ENCODE measurements at regions not wholly inside any gene's neighbourhood (a gene's known extent, or its start where the extent isn't known, plus 50 kb on each side); places are given as distances from the start of the nearest gene placed in this dataset.

DNA sequence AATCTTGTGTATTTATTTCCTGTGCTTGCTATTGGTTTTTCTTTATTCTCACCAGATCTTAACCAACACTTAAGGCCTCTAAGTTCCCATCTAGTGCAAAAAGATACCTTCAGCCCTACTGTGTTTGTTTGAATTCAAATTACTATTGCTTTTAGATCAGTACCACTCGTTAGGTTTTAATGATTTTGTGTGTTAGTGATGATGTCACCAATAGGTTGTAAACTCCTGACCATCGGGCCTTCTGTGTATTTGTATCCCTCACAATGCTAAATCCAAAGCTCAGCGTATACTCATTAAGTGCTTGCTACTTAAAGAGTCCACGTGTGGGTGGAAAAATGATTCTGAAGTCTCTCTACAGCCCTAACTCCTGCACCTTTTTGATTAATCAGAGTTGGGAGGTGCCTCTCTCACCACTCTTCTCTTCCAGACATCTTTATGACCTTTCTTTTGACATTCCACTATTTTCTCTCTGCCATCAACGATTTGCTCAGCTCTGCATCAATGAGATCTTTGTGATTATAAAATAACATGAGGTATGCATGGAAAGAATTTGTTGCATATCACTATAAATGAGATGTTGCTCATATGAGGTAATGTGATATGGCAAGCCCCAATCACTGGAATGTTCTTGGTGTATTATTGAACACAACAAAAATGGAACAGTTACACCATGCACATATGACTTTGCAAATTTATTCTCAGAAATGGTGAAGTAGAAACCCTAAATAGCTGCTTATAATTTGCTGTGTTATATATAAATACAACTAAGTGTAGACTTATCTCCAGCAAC, 55.1 kb upstream of the LAMA2 start:
- H3K4me3 ChIP-seq (replicated peaks; ENCODE audit: low read depth, low read length), result no peak overlapping the region
- no peaks in the 10 kb centered on the region for H3K27me3 ChIP-seq (replicated peaks; ENCODE audit: control insufficient read depth, insufficient read depth, low read length)
- no peaks in the 10 kb centered on the region for H3K36me3 ChIP-seq (ENCODE audit: control insufficient read depth, insufficient read depth, low read length)
- no peak for DNase-seq (ENCODE audit: extremely low read depth, insufficient read length)
- TF ChIP-seq, protein P1, sequence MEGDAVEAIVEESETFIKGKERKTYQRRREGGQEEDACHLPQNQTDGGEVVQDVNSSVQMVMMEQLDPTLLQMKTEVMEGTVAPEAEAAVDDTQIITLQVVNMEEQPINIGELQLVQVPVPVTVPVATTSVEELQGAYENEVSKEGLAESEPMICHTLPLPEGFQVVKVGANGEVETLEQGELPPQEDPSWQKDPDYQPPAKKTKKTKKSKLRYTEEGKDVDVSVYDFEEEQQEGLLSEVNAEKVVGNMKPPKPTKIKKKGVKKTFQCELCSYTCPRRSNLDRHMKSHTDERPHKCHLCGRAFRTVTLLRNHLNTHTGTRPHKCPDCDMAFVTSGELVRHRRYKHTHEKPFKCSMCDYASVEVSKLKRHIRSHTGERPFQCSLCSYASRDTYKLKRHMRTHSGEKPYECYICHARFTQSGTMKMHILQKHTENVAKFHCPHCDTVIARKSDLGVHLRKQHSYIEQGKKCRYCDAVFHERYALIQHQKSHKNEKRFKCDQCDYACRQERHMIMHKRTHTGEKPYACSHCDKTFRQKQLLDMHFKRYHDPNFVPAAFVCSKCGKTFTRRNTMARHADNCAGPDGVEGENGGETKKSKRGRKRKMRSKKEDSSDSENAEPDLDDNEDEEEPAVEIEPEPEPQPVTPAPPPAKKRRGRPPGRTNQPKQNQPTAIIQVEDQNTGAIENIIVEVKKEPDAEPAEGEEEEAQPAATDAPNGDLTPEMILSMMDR (IDR thresholded peaks at IDR 0.05; ENCODE audit: insufficient read depth, low read length, poor library complexity, severe bottlenecking), result no peak

DNA sequence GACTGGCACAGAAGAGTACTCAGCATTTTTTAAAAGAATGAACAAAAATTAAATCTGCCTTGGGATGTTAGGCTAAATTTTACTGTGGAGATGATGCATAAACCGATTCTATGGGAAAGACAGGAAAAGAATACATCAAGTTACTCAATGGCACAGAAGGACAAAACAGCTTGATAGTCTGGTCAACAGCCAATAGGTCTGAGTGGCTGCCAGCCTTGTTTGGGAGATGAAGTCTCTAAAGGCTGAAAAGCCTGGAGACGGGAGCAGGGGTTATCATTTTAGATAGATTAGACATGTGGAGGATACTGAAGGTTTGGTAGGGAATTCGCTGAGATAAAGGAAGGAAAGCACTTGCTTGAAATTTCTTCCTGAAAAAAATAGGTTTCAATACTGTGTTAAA, 56.3 kb upstream of the LAMA2 start:
- Histone ChIP-seq H3K36me3 (ENCODE audit: control insufficient read depth, insufficient read depth, low read length) (no peaks in the 10 kb centered on the region), H3K4me3 (replicated peaks; ENCODE audit: low read depth, low read length) (no peak overlapping the region), H3K27me3 (replicated peaks; ENCODE audit: control insufficient read depth, insufficient read depth, low read length) (no peaks in the 10 kb centered on the region)
- DNase-seq (ENCODE audit: extremely low read depth, insufficient read length), result no peak
- TF ChIP-seq, protein P1 (IDR thresholded peaks at IDR 0.05; ENCODE audit: insufficient read depth, low read length, poor library complexity, severe bottlenecking), result no peak

DNA sequence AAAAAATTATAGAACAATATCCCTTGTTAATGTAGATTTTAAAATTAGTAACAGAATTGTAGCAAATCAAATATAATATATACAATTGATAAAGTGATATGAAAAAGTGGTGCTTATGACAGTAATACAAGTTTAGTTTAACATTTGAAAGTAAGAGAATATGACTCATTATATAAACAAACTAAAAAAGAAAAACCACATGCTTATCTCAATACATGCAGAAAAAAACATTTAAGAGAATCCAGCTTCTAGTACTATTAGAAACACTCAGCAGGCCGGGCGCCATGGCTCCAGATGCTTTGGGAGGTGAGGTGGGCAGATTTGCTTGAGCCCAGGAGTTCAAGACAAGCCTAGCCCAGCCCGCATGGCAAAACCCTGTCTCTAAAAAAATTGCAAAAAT, 60.7 kb upstream of the LAMA2 start:
- TF ChIP-seq, protein P1 (IDR thresholded peaks at IDR 0.05; ENCODE audit: insufficient read depth, low read length, poor library complexity, severe bottlenecking), result no peak
- Histone ChIP-seq H3K27me3 (replicated peaks; ENCODE audit: control insufficient read depth, insufficient read depth, low read length) (no peaks in the 10 kb centered on the region), H3K4me3 (replicated peaks; ENCODE audit: low read depth, low read length) (no peak overlapping the region), H3K36me3 (ENCODE audit: control insufficient read depth, insufficient read depth, low read length) (no peaks in the 10 kb centered on the region)
- no peak for DNase-seq (ENCODE audit: extremely low read depth, insufficient read length)

DNA sequence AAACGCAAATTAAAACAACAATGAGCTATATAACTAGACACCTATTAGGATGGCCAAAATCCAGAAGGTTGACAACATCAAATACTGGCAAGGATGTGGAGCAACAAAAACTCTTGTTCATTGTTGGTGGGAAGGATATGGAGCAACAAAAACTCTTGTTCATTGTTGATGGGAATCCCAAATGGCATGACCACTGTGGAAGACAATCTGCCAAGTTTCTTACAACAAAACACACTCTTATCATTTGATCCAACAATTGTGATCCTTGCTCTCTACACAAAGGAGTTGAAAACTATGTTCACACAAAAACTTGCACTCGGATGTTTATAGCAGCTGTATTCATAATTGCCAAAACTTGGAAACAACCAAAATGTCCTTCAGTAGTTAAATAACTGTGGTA, 61.8 kb upstream of the LAMA2 start:
- H3K27me3 ChIP-seq (replicated peaks; ENCODE audit: control insufficient read depth, insufficient read depth, low read length), result no peaks in the 10 kb centered on the region
- TF ChIP-seq, protein P1 (IDR thresholded peaks at IDR 0.05; ENCODE audit: insufficient read depth, low read length, poor library complexity, severe bottlenecking), result no peak
- no peak for DNase-seq (ENCODE audit: extremely low read depth, insufficient read length)

DNA sequence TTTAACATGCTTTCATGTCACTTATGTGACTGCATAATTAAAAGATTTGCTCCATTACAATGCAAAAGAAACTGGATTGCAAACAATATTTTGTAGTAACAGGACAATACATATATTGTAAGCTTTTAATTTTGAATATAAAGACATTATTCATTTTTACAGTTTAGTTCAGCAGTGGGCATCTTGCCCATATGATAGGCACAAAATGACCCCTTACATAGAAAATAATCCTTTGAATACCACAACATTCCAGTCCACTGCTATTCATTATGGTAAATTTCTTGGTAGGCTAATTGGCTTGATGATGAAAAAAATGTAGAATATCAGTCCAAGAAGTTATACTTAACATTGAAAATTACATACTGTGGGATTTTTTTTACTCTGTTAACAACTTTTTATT, 74.1 kb upstream of the LAMA2 start:
- no peak for DNase-seq (ENCODE audit: extremely low read depth, insufficient read length)
- TF ChIP-seq, protein P1 (IDR thresholded peaks at IDR 0.05; ENCODE audit: insufficient read depth, low read length, poor library complexity, severe bottlenecking), result no peak
- Histone ChIP-seq H3K27me3 (replicated peaks; ENCODE audit: control insufficient read depth, insufficient read depth, low read length) (no peaks in the 10 kb centered on the region), H3K4me3 (replicated peaks; ENCODE audit: low read depth, low read length) (no peak overlapping the region), H3K36me3 (ENCODE audit: control insufficient read depth, insufficient read depth, low read length) (no peaks in the 10 kb centered on the region)

More for the DNA sequence above, 61.8 kb upstream of the LAMA2 start:
- no peaks in the 10 kb centered on the region for H3K36me3 ChIP-seq (ENCODE audit: control insufficient read depth, insufficient read depth, low read length)
- no peak overlapping the region for H3K4me3 ChIP-seq (replicated peaks; ENCODE audit: low read depth, low read length)

Data from GM06990 (cell line).